Pancreas (tissue), 10 donors: ENCODE measurements at regions not wholly inside any gene's neighbourhood (a gene's known extent, or its start where the extent isn't known, plus 50 kb on each side); places are given as distances from the start of the nearest gene placed in this dataset.

ENCODE experiments used
- ATAC-seq, 4 donors: fragments of 200-7000 bp; cut with Tn5 transposase; one replicate each; pipeline versions ENCODE4 v1.8.0 to v1.9.1; 2020; ENCODE audit warnings: mild to moderate bottlenecking in 4 of 4, moderate library complexity in 4 of 4
- DNase-seq, 6 donors: peaks; one replicate each; pipeline ENCODE4 v3.0.0-alpha.2; 2020
- FAIRE-seq: peaks from 2 replicates; lab custom pipeline; 2012; peaks lifted over from hg19 to GRCh38; lab: Jason Lieb, UNC
- H3K27ac ChIP-seq, 4 donors: fragments of 200-600 bp; sonication (generic); 1 replicate in 3 of 4; 2 replicates in 1 of 4; pipeline versions ENCODE4 v1.5.0 to v1.8.0; 2020
- H3K27me3 ChIP-seq, 4 donors: fragments of 200-600 bp; one replicate each; pipeline ENCODE4 v1.8.0; 2021
- H3K36me3 ChIP-seq, 3 donors: fragments of 200-600 bp; sonication (generic) in 1 of 3; one replicate each; pipeline versions ENCODE4 v1.5.0 to v1.8.0; 2020 to 2021
- H3K4me1 ChIP-seq, 3 donors: fragments of 200-600 bp; one replicate each; pipeline ENCODE4 v1.8.0; 2021
- H3K4me3 ChIP-seq, 4 donors: fragments of 200-600 bp; sonication (generic) in 2 of 4; one replicate each; pipeline versions ENCODE4 v1.5.0 to v1.8.0; 2020 to 2021
- H3K9me3 ChIP-seq, 4 donors: fragments of 200-600 bp; one replicate each; pipeline ENCODE4 v1.8.0; 2021
- WGBS, 2 donors: extraction: QIAGEN DNeasy Blood & Tissue Kit; methylation state at CpG; one replicate each; pipeline ENCODE4 v1.1.7; 2013; 5-methylcytosine and 5-hydroxymethylcytosine counted together
- intact Hi-C, 3 donors: fragments of 100-400 bp; cut with DNase I; formaldehyde crosslinking; loops; one replicate each; pipeline versions ENCODE4 v1.11.1 to v1.14.2; 2022
- TF ChIP-seq, protein P1 (sequence below), 4 donors: fragments of 200-600 bp; sonication (generic) in 3 of 4; IDR thresholded peaks; one replicate each; pipeline versions ENCODE4 v1.5.0 to v1.8.0; 2021; ENCODE audit warnings: antibody characterized with exemption in 4 of 4
- donor health status: healthy with polysubstance abuse.
- donor health status: DM: no; HTN: no; CAD: no; lungs with moderate emphysema.
- donor health status: DM: no; HTN: no; CAD: no.
- donor health status: control.
- donor health status: control.
- donor health status: Bipolar disorder and iron deficiency.
- donor health status: DM: yes; HTN: yes; CAD: no.
- donor health status: DM: no; HTN: no; CAD: no.
- donor health status: DM: no; HTN: no; CAD: no.
- donor health status: DM: yes; HTN: yes; CAD: no.

DNA sequence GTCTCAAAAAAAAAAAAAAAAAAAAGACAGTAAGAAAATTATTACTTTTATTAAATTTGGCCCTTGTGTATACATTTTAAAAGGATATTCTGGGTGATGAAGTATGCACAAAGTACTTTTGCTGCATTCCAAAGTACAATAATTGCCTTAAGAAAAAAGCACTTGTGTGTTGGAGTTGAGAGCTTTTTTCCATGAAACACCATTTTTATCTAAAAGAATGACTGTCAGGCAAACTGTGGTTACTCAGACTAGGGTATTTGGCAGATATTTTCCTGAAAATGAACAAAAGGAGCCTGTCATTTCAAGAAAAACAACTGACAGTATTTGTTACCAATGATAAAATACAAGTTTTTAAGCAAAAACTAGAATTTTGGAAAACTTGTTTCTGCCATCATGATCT is 84.3 kb upstream of the PTPN3 start:
- Histone ChIP-seq H3K9me3 (no peaks in the 10 kb centered on the region), H3K4me1 (no peaks in the 10 kb centered on the region), H3K4me3 (no peak overlapping the region), H3K27me3 (no peaks in the 10 kb centered on the region), H3K27ac (no peak overlapping the region), H3K36me3 (no peaks in the 10 kb centered on the region)
- FAIRE-seq (no peak), DNase-seq (no peak), ATAC-seq (no peak)
- TF ChIP-seq, protein P1, sequence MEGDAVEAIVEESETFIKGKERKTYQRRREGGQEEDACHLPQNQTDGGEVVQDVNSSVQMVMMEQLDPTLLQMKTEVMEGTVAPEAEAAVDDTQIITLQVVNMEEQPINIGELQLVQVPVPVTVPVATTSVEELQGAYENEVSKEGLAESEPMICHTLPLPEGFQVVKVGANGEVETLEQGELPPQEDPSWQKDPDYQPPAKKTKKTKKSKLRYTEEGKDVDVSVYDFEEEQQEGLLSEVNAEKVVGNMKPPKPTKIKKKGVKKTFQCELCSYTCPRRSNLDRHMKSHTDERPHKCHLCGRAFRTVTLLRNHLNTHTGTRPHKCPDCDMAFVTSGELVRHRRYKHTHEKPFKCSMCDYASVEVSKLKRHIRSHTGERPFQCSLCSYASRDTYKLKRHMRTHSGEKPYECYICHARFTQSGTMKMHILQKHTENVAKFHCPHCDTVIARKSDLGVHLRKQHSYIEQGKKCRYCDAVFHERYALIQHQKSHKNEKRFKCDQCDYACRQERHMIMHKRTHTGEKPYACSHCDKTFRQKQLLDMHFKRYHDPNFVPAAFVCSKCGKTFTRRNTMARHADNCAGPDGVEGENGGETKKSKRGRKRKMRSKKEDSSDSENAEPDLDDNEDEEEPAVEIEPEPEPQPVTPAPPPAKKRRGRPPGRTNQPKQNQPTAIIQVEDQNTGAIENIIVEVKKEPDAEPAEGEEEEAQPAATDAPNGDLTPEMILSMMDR (IDR thresholded peaks at IDR 0.05), result no peak
- intact Hi-C loops, result loop anchor here in 1 of 3 donors (10.0 kb wide), 1 partner anchor 232 kb away; no protein-coding TSS in a partner anchor

DNA sequence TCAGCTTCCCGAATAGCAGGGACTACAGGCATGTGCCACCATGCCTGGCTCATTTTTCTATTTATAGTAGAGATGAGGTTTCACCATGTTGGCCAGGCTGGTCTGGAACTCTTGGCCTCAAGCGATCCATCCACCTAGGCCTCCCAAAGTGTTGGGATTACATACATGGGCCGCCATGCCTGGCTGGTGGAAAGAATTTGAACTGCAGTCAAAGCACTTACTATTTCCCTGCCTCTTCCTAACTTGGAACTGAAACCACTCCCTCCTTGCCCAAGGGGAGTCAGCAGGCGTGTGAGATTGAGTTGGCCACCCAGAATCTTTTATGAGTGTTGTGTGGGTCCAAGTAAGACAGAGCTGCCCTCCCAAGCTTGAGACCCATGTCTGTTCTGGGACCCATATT is 86.1 kb upstream of the PTPN3 start:
- Histone ChIP-seq H3K27me3 (no peaks in the 10 kb centered on the region), H3K4me1 (no peaks in the 10 kb centered on the region), H3K36me3 (no peaks in the 10 kb centered on the region), H3K4me3 (no peak overlapping the region), H3K27ac (no peak overlapping the region), H3K9me3 (no peaks in the 10 kb centered on the region)
- 81 to 92% methylated on average over 4 of the region's 4 CpGs for WGBS, 2 donors
- intact Hi-C loops, result loop anchor here in 1 of 3 donors (10.0 kb wide), 1 partner anchor 231 kb away; no protein-coding TSS in a partner anchor
- ATAC-seq, result no peak
- FAIRE-seq, result no peak
- TF ChIP-seq, protein P1 (IDR thresholded peaks at IDR 0.05), result no peak
- DNase-seq, result no peak

DNA sequence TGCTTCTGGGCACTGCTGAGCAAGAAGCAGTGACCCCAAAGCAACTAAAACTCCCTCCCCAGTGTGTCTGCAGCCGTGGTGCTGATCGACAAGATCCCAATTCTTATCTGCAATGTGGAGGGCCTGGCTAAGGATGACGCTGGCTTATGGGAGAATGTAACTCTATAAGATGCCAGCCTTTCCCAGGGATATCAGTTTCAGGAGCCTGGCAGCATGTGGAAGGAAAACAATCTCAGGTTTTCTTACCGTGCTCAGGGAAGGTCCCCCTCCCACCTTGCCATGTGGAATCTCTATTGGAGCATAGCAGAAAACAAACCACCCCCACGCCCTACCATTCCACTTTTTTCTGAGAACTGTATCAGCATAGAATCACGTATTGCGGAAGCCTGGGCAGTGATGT is 87.7 kb upstream of the PTPN3 start:
- no peaks in the 10 kb centered on the region for H3K27me3 ChIP-seq
- H3K4me3 ChIP-seq, result no peak overlapping the region
- no peaks in the 10 kb centered on the region for H3K9me3 ChIP-seq
- TF ChIP-seq, protein P1 (IDR thresholded peaks at IDR 0.05), result no peak
- 67 to 79% methylated on average over 7 of the region's 7 CpGs for WGBS, 2 donors
- H3K36me3 ChIP-seq, result no peaks in the 10 kb centered on the region
- intact Hi-C loops, result loop anchor here in 1 of 3 donors (10.0 kb wide), 1 partner anchor 229 kb away; no protein-coding TSS in a partner anchor
- DNase-seq, result no peak
- no peak overlapping the region for H3K27ac ChIP-seq
- H3K4me1 ChIP-seq, result no peaks in the 10 kb centered on the region
- no peak for ATAC-seq
- FAIRE-seq, result no peak

DNA sequence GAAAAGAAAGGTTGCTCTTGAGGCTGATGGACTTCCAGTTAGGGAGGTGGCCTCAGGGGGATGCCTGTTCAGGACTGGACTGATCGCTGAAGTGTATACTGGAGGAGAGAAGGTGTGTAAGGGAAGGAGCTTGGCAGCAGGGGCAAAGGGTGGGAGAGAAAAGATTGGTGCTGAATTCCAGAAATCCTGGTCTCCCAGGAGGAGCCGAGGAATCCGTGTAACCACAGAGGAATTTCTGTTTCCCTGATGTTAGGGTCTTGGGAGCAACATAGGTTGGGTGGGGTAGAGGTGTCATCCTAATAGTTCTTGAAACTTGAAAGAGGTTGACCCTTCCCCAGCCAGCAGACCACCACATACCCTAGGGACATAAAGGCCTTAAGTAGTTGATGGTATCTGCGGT is 88.9 kb upstream of the PTPN3 start:
- H3K27ac ChIP-seq, result no peak overlapping the region
- no peak overlapping the region for H3K4me3 ChIP-seq
- intact Hi-C loops, result loop anchor here in 1 of 3 donors (10.0 kb wide), 1 partner anchor 228 kb away; no protein-coding TSS in a partner anchor
- TF ChIP-seq, protein P1 (IDR thresholded peaks at IDR 0.05), result no peak
- FAIRE-seq, result no peak
- H3K9me3 ChIP-seq, result no peaks in the 10 kb centered on the region
- no peaks in the 10 kb centered on the region for H3K4me1 ChIP-seq
- no peak for ATAC-seq
- DNase-seq, result no peak
- H3K36me3 ChIP-seq, result no peaks in the 10 kb centered on the region
- no peaks in the 10 kb centered on the region for H3K27me3 ChIP-seq
- WGBS, 2 donors, result 87 to 92% methylated on average over 4 of the region's 4 CpGs

DNA sequence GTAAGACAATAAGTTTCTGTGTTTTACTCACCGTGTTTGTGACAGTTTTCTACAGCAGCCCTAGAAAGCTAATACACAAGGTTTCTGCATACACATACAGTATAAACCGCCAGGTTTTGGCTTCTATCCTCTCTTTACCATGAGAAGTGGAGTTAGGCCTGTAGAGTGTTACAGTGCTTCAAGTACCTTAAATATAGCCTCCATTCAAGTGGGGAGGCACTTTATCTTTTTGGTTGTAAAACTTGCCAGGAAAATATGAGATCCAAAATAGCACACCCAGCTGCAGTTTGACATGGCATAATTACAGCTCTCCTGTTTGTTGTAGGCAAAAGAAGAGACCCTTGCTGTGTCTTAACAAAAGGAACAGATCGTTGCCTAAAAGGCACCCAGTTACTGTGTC is 90.3 kb upstream of the PTPN3 start:
- no peak for ATAC-seq
- Histone ChIP-seq H3K4me1 (no peaks in the 10 kb centered on the region), H3K27me3 (no peaks in the 10 kb centered on the region), H3K4me3 (no peak overlapping the region), H3K9me3 (no peaks in the 10 kb centered on the region), H3K27ac (no peak overlapping the region), H3K36me3 (no peaks in the 10 kb centered on the region)
- WGBS, 2 donors, result 87 to 90% methylated on average over 3 of the region's 3 CpGs
- intact Hi-C loops, result loop anchor here in 1 of 3 donors (10.0 kb wide), 1 partner anchor 226 kb away; no protein-coding TSS in a partner anchor
- no peak for FAIRE-seq
- TF ChIP-seq, protein P1 (IDR thresholded peaks at IDR 0.05), result no peak
- DNase-seq, result no peak
